ENCODE measurements at regions not wholly inside any gene's neighbourhood (a gene's known extent, or its start where the extent isn't known, plus 50 kb on each side); places are given as distances from the start of the nearest gene placed in this dataset.

DNA sequence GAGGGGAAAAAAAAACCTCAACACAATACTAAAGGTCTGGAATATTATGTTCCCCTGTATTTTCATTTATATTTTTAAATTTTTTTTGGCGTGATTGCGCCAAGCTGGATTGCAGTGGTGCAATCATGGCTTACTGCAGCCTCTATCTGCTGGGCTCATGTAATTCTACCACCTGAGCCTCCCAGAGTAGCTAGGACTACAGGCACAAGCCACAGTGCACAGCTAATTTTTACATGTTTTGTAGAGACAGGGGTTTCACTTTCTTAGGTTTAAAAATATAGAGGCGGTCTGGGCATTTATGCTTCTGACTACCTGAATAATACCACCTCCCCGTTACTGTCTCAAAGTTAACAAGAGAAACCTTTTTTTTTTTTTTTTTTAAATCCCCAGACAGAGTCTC is 51.1 kb upstream of the MAP4 start:
- no peak overlapping the region for H3K4me3 ChIP-seq (ENCODE audit: control insufficient read depth, low read depth, low read length)
- TF ChIP-seq CTCF (IDR thresholded peaks at IDR 0.05; ENCODE audit: control insufficient read depth, insufficient read depth, low read depth, low read length, missing control alignments) = no peak
- DNase-seq (ENCODE audit: low read depth) = no peak

Measured in AG09309 (cell line).